ENCODE measurements at regions not wholly inside any gene's neighbourhood (a gene's known extent, or its start where the extent isn't known, plus 50 kb on each side); places are given as distances from the start of the nearest gene placed in this dataset.

- CTCF ChIA-PET (ENCODE audit: unreplicated experiment): no interaction called here
- intact Hi-C loops (cut with micrococcal nuclease; ENCODE audit: unreplicated experiment): no loop called here
- DNase-seq (ENCODE audit: low spot score): no peak
- Histone ChIP-seq H3K27ac (ENCODE audit: low read depth, low read length, poor library complexity, severe bottlenecking) (no peak overlapping the region), H3K79me2 (ENCODE audit: insufficient read depth, low read depth, low read length) (no peaks in the 10 kb centered on the region), H3K9me3 (ENCODE audit: low read length) (no peaks in the 10 kb centered on the region), H3K4me3 (ENCODE audit: low read depth, low read length, poor library complexity, severe bottlenecking) (no peak overlapping the region), H4K20me1 (ENCODE audit: insufficient read depth, low read length) (no peaks in the 10 kb centered on the region), H3K4me2 (ENCODE audit: low read length) (no peak overlapping the region), H3K4me1 (ENCODE audit: insufficient read depth, low read length, poor library complexity, severe bottlenecking) (no peaks in the 10 kb centered on the region), H2AFZ (ENCODE audit: low read length) (no peak overlapping the region), H3K9me2 (ENCODE audit: insufficient read depth, low read length) (no peaks in the 10 kb centered on the region), H3K36me3 (ENCODE audit: insufficient read depth, low read length) (no peaks in the 10 kb centered on the region)
- BruUV-seq (replicated peaks): no TSS peak
- POLR2A ChIA-PET: interaction anchor here (0.7 kb wide), 1 partner anchor 129 kb away, joined by 5 read pairs; no protein-coding TSS in a partner anchor
- TF ChIP-seq CTCF (conservative IDR thresholded peaks at IDR 0.05; ENCODE audit: low read length) (no peak), EZH2phosphoT487 (IDR thresholded peaks at IDR 0.05; ENCODE audit: borderline replicate concordance, low read depth, low read length) (no peak)
Observed at GRCh38 chr3:64342940-64343688, 117.8 kb upstream of the PRICKLE2 start.

- Histone ChIP-seq H3K9me3 (ENCODE audit: low read length) (no peaks in the 10 kb centered on the region), H3K4me3 (ENCODE audit: low read depth, low read length, poor library complexity, severe bottlenecking) (no peak overlapping the region), H2AFZ (ENCODE audit: low read length) (no peak overlapping the region), H3K4me1 (ENCODE audit: insufficient read depth, low read length, poor library complexity, severe bottlenecking) (no peaks in the 10 kb centered on the region), H4K20me1 (ENCODE audit: insufficient read depth, low read length) (no peaks in the 10 kb centered on the region), H3K79me2 (ENCODE audit: insufficient read depth, low read depth, low read length) (no peaks in the 10 kb centered on the region), H3K4me2 (ENCODE audit: low read length) (no peak overlapping the region), H3K27ac (ENCODE audit: low read depth, low read length, poor library complexity, severe bottlenecking) (no peak overlapping the region), H3K36me3 (ENCODE audit: insufficient read depth, low read length) (no peaks in the 10 kb centered on the region), H3K9me2 (ENCODE audit: insufficient read depth, low read length) (no peaks in the 10 kb centered on the region)
- intact Hi-C loops (cut with micrococcal nuclease; ENCODE audit: unreplicated experiment): no loop called here
- TF ChIP-seq EZH2phosphoT487 (IDR thresholded peaks at IDR 0.05; ENCODE audit: borderline replicate concordance, low read depth, low read length) (no peak), CTCF (conservative IDR thresholded peaks at IDR 0.05; ENCODE audit: low read length) (no peak)
- BruUV-seq (replicated peaks): no TSS peak
- CTCF ChIA-PET (ENCODE audit: unreplicated experiment): no interaction called here
- POLR2A ChIA-PET: no interaction called here
- DNase-seq (ENCODE audit: low spot score): no peak
Observed at GRCh38 chr3:64341296-64341695, 116.0 kb upstream of the PRICKLE2 start.

- H3K9me2 ChIP-seq (ENCODE audit: insufficient read depth, low read length): no peaks in the 10 kb centered on the region
- H3K4me2 ChIP-seq (ENCODE audit: low read length): no peak overlapping the region
- H3K79me2 ChIP-seq (ENCODE audit: insufficient read depth, low read depth, low read length): no peaks in the 10 kb centered on the region
- no peak overlapping the region for H2AFZ ChIP-seq (ENCODE audit: low read length)
- no peaks in the 10 kb centered on the region for H4K20me1 ChIP-seq (ENCODE audit: insufficient read depth, low read length)
- H3K4me3 ChIP-seq (ENCODE audit: low read depth, low read length, poor library complexity, severe bottlenecking): no peak overlapping the region
- no peaks in the 10 kb centered on the region for H3K4me1 ChIP-seq (ENCODE audit: insufficient read depth, low read length, poor library complexity, severe bottlenecking)
- no peak for DNase-seq (ENCODE audit: low spot score)
- ChIA-PET POLR2A (no interaction called here), CTCF (ENCODE audit: unreplicated experiment) (no interaction called here)
- no TSS peak for BruUV-seq (replicated peaks)
- H3K27ac ChIP-seq (ENCODE audit: low read depth, low read length, poor library complexity, severe bottlenecking): no peak overlapping the region
- no peaks in the 10 kb centered on the region for H3K36me3 ChIP-seq (ENCODE audit: insufficient read depth, low read length)
- intact Hi-C loops (cut with micrococcal nuclease; ENCODE audit: unreplicated experiment): no loop called here
- no peaks in the 10 kb centered on the region for H3K9me3 ChIP-seq (ENCODE audit: low read length)
- no peak for TF ChIP-seq EZH2phosphoT487 (IDR thresholded peaks at IDR 0.05; ENCODE audit: borderline replicate concordance, low read depth, low read length)
- no peak for TF ChIP-seq CTCF (conservative IDR thresholded peaks at IDR 0.05; ENCODE audit: low read length)
Observed at GRCh38 chr3:64340641-64341101, 115.4 kb upstream of the PRICKLE2 start.
